Adrenal gland (tissue), 5 donors: ENCODE measurements at regions not wholly inside any gene's neighbourhood (a gene's known extent, or its start where the extent isn't known, plus 50 kb on each side); places are given as distances from the start of the nearest gene placed in this dataset.

Experiments used
- CTCF ChIP-seq, 6 experiments: fragments of 450-650 bp in 4 of 6; fragments of 200-600 bp in 2 of 6; sonication (generic) in 1 of 6; IDR thresholded peaks; 1 replicate in 5 of 6; 2 replicates in 1 of 6; pipeline versions ENCODE4 v1.5.1 to v1.8.0; 2016 to 2021; ENCODE audit warnings: antibody characterized with exemption in 6 of 6, mild to moderate bottlenecking in 2 of 6, moderate library complexity in 1 of 6
- POLR2A ChIP-seq, 2 donors: fragments of 450-650 bp; IDR thresholded peaks; one replicate each; pipeline ENCODE4 v1.6.1; 2017; ENCODE audit warnings: antibody characterized with exemption in 2 of 2, mild to moderate bottlenecking in 2 of 2, moderate library complexity in 1 of 2
- donor health status: DM: no; HTN: no; CAD: no.

GRCh38 chr5:92822183-92822582 lies 758.8 kb downstream of the NR2F1-AS1 start:
- TF ChIP-seq CTCF (IDR thresholded peaks at IDR 0.05), result no peak
- no peak for TF ChIP-seq POLR2A (IDR thresholded peaks at IDR 0.05)
